Stimulated activated CD4-positive, alpha-beta T cell treated with anti-CD3 and anti-CD28 coated beads, Interleukin-1b, Interleukin-23, amount 100 ng/mL, for 24 hours (primary cell): ENCODE measurements at regions not wholly inside any gene's neighbourhood (a gene's known extent, or its start where the extent isn't known, plus 50 kb on each side); places are given as distances from the start of the nearest gene placed in this dataset.

Source experiments
- DNase-seq, 4 experiments: peaks; one replicate each; pipeline ENCODE4 v3.0.0-alpha.2; 2020; ENCODE audit warnings: low read depth in 4 of 4, low spot score in 1 of 4

DNA sequence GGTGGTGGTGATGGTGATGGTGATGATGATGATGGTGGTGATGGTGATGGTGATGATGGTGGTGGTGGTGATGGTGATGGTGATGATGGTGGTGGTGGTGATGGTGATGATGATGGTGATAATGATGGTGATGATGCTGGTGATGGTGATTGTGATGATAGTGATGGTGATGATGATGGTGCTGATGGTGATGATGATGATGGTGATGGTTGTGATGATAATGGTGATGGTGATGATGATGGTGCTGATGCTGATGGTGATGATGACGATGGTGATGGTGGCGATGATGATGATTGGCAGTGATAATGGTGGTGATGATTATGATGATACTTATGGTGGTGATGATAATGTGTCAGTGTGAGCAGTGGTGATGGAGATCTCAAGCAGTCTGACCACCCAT is 90.8 kb upstream of the FOXF1 start:
- DNase-seq: no peak

DNA sequence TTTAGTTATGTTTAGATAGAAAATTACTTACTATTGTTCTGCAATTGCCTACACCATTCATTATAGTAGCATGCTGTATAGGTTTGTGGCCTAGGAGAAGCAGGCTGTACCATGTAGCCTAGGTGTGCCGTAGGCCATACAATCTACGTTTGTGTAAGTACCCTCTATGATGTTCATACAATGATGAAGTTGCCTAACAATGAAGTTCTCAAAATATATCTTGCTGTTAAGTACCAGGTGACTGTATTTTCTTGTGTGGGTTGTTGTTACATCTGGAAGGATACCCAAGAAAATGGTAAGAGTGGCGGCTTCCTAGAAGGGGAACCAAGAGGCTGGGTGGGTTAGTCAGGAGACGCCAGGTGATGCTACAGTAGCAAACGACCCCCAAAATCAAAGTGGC is 88.3 kb upstream of the FOXF1 start:
- no peak for DNase-seq

DNA sequence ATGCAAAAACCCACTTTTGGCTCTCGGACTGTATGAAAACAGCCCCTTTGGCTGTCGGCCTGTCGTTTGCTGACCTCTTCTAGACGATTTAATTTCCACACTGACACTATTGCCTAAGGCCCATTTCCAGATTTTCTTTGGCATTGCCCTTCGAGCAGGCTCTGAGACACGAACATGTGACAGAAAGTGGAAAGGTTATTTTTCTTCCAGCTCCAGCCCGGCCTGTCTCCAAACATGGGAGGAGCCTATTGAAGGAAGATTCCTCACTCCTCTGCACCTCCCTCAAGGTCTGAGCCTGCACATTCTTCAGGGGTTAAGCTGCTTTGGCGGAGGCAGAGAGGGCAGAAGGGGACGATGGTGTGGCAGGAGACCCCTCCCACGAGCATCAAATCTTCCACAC is 85.9 kb upstream of the FOXF1 start:
- DNase-seq: no peak

DNA sequence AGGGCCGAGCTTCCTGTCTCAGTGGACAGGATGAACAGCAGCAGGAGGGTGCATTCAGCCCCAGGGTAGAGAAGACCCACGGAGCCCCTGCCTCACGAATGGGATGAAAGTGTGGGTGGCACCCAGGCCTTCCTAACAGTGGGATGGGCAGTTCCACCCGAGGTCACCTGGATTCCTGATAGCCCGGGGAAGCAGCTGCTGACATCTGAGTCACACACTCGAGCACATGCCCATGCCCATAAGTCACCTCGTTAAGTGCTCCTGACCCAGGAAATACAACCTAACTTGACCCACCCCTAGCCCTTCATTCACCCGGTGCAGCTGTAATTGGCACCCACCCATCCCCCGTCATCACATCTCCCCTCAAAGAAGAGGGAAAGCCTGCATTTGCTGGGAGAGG is 85.3 kb upstream of the FOXF1 start:
- no peak for DNase-seq

DNA sequence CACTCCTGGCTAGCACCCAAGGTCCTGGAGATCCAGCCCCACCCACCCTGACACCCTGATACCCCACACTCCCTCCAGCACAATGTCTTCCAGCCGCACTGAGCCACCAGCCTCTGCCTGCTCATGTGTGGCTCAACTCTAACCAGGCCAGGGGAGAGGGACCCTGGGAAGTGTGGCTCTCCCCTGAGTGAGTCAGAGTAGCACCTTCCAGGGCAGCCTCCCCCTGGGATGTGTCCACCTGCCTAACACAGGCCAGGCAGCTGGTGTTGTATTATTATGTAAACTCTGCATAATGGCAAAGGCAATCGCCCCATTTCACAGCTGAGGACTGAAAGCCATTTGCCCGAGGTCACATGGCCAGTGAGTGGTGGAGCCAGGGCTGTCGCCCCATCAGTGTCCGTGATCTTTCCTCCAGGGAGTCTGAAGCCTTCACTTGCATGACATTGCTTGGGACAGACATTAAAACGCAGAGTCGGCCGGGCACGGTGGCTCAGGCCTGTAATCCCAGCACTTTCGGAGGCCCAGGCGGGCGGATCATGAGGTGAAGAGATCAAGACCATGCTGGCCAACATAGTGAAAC is 84.2 kb upstream of the FOXF1 start:
- DNase-seq: no peak

DNA sequence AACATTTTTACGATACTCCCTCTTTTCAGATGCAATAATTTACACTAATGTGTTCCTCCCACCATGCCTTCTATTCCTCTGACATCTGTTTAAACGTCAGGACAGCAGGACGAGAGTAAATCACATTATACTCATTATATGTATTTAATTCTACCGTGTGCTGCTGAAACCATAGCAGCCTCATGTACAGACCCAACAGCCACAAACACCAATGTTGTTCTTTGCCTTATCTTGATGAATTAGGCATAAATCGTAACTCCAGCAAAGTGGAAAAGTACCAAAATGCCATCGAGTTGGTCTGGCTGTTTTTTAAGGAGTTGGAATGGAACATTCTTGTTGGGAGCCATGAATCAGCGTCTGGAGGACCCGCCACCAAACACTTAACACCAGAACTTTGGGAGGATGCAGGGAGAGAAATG is 82.9 kb upstream of the FOXF1 start:
- DNase-seq: no peak

DNA sequence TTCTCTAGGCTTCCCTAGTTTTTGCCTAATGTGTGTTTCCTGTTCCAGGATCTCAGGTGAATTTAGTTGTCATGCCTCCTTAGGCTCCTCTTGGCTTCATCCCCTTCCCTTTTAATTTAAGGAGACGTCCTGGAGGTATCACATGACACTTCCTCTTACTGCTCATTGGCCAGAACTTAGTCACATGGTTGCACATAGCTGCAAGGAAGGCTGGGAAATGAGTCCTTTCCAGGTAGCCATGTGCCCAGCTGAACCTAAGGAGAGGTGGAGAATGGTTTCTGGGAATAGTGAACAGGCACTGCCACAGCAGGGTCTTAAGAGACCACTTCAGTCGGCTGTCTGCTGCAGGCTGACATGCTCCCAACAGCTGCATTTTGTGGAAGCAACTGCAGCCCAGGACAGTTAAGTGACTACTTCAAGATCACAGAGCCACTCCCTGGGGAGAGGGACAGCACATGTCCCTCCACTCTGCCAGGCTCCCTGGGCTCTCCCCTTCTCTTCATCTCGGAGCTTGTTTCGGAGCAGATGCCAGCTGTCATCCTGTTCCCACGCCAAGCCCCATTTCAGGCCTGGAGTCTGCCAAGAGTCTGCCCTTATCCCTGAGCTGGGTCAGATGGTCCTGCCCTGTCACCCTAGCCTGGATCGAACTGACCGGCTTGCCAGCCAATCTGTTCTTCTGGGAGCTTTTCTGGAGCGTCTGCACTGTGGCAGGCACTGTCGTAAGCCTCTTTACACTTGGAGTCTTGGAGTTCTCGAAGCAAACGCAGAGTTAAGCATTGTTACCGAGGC is 81.4 kb upstream of the FOXF1 start:
- no peak for DNase-seq

DNA sequence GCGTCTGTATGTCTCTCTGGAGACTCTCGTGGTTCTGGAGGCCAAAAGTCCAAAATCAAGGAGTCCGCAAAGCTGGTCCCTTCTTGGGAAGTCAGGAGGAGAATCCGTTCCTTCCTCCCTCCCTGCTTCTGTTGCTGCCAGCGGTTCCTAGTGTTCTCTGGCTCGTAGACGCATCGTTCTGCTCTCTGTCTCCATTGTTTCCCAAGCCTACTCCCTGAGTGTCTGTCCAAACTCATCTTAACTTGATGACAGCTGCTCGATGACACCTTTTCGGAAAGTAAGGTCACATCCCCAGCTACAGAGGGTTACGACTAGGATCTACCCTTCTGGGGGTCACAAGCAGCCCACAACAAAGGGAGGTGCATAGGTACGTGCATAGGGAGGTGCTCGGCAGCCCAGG is 80.7 kb upstream of the FOXF1 start:
- no peak for DNase-seq

DNA sequence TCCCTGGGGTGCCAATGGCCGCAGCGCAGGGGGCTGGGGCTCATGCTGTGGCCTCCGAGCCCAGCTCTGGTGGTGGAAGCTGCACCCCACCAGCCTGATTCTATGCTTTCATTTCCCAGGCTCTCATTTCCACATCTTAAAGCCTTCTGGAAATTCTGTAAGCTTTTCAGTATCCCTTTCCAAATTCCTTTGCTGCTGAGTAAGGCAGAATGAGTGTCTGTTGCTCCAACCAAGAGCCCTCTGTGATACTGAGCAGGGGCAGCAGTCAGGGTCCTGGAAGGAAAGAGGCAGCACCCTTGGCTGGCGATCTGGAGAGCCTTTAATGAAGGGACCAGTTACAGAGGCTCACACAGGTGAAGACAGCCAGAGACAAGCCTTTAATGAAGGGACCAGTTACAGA is 79.5 kb upstream of the FOXF1 start:
- no peak for DNase-seq

DNA sequence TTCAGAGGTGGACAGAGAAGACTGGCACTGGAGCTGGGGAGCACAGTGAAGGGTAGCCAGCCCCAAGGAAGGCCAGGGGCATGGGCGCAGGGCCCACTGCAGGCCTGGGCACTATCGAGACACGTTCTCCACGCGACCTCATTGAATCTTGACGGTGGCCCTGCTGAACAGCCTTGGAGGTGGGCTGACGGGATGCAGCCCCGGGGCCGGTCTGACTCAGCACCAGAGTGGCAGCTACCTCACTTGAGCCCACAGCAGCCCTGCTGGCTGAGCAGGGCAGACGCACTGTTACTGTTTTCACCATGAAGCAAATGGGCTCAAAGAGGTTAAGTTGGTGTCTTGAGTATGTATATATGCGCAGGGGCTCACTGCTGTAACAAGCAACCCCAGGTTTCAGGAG is 78.8 kb upstream of the FOXF1 start:
- DNase-seq: no peak

DNA sequence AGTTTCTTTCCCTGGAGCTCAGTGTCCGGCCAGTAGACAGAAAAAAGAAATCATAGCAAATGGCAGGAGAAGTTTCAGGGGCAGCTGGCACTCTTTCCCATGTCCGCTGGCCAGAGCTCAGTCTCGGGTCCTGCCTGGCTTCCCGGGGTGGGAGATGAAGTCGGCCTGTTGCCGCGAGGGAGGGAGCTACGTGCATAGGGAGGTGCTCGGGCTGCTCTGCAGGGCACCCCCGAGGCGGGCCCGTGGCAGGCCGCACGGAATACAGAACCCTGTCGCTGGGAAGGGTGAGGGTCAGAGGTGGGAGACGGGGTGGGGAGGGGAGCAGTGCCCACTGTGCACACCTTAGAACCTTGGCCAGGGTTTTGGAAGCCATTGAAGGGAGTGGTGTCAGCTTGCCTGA is 78.3 kb upstream of the FOXF1 start:
- DNase-seq: no peak

DNA sequence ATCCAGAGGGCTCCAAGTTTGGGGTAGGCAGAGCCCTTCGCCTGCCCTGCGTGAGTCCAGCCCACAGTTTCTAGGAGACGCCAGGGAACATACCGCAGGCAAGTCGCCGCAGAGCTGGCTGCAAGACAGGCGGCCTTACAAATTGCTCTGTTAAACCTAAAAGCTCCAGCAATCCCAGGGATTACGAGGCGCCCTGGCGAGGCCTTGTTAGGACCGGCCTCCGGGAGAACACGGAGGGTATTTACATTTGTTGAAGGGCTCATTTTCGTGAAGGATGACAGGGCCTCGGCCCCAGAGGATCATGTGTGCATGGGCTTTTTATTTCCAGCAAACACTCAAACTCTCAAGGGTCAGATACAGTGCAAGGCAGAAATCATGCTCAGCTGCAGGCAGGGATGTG is 77.6 kb upstream of the FOXF1 start:
- no peak for DNase-seq

DNA sequence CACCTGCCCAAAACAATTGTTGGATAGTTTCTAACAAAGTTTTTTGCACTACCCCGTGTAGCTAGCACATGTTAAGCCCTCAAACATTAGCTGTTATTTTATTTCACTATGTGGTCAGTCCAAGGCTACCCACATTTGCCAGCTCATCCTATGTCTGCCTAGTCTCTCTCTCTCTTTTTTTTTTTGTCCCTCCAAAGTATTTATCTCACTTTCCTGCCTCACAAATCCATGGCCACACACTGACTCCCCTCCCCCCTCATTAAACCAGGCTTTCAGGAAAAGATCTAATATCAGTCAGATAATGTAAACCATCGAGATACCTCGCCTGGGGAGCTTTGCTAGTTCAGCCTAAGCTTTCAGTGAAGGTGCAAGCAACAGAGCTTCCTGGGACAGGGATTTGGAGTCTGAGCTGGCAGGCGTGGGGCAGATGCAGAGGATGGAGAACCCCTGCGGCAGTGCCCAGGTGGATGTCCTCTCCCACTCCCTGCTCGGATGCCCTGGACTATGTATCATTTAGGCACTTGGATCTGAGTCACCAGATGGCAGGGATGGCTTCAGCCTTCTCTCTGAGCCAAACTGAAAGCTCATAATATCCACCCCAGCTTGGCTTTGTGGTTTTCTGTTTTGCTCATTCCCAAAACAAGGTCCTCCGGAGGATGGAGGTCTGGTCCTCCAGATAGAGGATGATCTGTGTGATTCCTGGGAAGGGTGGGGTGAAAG is 73.7 kb upstream of the FOXF1 start:
- DNase-seq: no peak

DNA sequence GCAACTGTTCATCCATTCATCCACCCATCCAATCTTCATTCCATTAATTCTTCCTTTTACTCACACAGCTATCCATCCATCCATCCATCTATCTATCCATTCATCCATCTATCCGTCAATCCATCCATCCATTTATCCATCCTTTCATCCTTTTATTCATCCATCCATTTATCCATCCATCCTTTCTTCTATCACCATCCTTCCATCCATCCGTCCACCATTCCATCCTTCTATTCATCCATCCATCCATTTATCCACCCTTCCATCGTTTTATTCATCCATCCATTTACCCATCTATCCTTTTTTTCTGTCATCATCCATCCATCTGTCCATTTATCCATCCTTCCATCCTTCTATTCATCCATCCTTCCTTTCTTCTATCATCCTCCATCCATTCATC is 73.0 kb upstream of the FOXF1 start:
- no peak for DNase-seq

DNA sequence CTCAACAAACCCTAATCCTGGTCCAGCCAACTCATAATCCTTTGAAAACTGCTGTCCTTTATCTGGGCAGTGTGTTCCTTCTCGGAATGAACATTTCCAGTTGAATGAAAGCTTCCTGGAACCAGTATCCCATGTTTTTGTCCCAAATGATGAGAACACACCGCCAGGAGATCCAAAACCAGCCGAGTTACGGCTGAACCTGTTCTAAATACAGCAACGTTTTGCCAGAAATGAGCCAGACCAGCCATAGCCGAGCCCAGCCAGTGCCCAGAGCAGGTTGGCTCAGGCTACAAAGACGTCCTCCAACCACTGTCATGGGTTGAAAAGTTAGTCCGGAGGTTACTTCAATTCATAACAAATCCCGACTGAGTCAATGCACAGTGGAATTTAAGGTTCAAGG is 67.6 kb upstream of the FOXF1 start:
- DNase-seq: no peak

DNA sequence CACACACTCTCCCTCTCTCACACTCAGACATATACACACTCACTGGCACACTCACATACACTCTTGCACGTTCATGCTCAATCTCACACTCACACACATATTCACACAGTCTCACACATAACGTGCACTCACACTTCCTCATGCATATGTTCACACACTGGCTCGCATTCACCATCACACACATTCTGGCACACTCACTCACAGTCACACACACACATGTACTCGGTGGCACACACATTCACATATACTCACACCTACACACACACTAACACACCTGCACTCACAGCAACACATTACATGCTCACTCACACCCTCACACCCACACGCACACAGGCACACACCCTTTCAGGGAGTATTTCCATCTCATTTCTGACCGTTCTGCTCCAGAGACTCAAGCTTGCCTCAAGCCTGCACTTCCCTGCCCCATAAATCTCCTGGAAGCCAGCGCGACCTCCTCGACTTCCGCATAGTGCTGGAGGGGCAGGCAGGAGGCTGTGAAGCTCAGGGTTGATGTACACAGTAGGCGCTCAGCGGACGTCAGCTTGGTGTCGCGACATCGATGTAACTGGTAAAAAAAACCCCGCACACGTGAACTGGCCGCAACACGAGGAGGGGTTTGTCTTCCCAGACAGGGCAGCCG is 66.7 kb upstream of the FOXF1 start:
- no peak for DNase-seq

DNA sequence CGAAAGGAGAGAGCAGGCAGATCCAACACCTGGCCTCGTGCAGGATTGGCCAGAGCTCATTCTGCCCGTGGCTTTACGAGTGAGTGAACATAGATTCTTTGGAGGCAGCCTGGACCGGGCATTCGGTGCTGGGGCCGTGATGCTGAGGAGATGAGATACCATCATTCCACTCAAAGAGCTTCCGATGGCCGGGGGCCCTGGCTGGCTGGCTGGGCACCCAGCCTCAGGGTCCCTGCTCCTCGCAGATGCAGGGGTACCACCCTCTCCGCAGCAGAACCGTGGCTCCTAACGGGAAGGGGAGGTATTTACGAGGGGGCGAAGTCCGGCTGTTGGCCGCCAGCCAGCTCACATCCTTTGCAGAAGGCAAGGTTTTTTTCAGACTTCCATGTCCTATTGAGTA is 66.1 kb upstream of the FOXF1 start:
- DNase-seq: no peak

DNA sequence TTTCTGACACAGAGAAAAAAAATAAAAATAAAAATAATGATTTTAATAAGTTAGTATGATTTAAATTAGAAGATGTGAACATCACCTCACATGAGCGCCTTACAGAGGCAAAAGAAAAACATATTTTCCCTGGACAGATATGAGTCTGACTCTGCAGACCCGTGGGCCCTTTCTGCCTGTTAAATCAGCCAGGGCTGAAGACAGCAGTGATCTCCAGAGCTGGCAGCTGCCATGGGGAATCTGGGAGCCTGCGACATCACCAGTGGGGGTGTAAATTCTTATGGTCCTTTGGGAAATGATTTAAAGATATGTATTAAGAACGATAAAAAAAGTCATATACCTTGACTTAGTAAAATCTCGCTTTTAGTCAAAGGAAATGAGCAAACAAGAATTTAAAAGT is 65.7 kb upstream of the FOXF1 start:
- DNase-seq: no peak

DNA sequence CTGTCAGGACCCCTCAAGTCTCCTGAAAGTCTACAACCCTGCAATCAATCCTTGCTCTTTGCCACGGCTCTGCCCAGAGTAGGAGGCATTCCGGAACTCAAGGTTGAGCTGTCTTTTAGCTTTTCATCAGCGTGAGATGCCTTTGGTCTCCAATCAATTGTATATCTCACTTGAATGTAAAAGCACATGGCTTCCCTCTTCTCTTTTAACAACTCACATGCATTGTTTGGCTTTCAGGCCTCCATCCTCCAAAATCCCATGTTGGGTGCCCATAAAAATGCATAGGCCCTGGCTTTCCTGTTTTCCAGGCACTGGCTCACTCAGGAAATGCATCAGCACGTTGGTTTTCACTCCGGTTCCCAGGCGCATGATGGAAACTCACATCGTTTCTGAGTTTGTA is 64.0 kb upstream of the FOXF1 start:
- DNase-seq: no peak

DNA sequence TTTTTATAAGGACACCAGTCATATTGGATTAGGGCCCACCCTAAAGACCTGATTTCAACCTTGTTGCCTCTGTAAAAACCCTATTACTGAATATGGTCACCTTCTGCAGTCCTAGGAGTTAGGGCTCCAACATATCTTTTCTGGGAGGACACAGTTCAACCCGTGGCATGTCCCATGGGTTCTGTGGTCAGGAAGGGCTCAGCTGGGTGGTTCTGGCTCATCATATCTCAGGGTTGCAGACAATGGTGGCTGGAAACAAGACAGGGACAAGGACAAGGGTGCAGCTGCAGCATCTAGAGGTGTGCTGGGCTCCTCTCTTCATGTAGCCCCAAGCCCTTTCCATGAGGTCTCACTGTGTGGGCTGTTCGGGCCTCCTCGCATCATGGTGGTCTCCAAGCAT is 63.1 kb upstream of the FOXF1 start:
- no peak for DNase-seq

DNA sequence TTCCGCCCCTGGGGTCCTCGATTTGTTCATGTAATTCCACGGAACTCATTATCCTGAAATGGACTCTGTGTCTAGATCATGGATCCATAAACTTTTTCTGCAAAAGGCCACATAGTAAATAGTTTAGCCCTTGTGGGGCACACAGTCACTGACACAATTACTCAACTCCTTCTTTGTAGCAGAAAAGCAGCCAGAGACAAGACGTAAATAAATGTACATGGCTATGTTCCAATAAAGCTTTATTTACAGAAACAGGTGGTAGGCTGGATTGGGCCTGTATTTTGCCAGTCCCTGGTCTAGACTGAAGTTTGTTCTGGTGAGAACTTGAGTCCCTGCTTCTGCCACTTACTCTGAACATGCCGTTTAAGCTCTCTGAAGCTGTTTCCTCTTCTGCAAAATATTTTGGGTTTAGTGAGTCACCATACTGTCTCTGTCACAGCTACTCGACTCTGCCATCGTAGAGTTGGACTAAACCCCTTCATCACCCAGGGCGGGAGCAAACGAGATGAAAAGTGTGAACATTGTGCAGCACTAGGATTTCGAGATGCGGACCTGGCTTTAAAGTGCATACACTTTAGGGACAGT is 61.9 kb upstream of the FOXF1 start:
- DNase-seq: no peak
